Glutamatergic neuron (in vitro differentiated cells): ENCODE measurements at regions not wholly inside any gene's neighbourhood (a gene's known extent, or its start where the extent isn't known, plus 50 kb on each side); places are given as distances from the start of the nearest gene placed in this dataset.

Experiments
- DNase-seq: peaks from one replicate; pipeline ENCODE4 v3.0.0; 2022
- H3K27ac Mint-ChIP-seq: one replicate; pipeline ENCODE4 v1.8.0; 2020; ENCODE audit warnings: mild to moderate bottlenecking, mixed read lengths, inconsistent platforms; ENCODE audit not compliant: unreplicated experiment
- H3K27me3 Mint-ChIP-seq: one replicate; pipeline ENCODE4 v1.8.0; 2020; ENCODE audit warnings: mild to moderate bottlenecking, moderate library complexity, mixed read lengths, inconsistent platforms; ENCODE audit not compliant: unreplicated experiment
- H3K36me3 Mint-ChIP-seq: one replicate; pipeline ENCODE4 v1.8.0; 2020; ENCODE audit warnings: mild to moderate bottlenecking, mixed read lengths, inconsistent platforms; ENCODE audit not compliant: unreplicated experiment
- H3K4me1 Mint-ChIP-seq: one replicate; pipeline ENCODE4 v1.8.0; 2020; ENCODE audit warnings: mild to moderate bottlenecking, low read depth, mixed read lengths, inconsistent platforms; ENCODE audit not compliant: unreplicated experiment
- H3K4me3 Mint-ChIP-seq: one replicate; pipeline ENCODE4 v1.8.0; 2020; ENCODE audit warnings: mild to moderate bottlenecking, mixed read lengths, inconsistent platforms; ENCODE audit not compliant: unreplicated experiment
- H3K9me3 Mint-ChIP-seq: one replicate; pipeline ENCODE4 v1.8.0; 2020; ENCODE audit warnings: mild to moderate bottlenecking, moderate library complexity, mixed read lengths, inconsistent platforms; ENCODE audit not compliant: unreplicated experiment
- CTCF ChIP-seq: fragments of 200-600 bp; sonication (generic); IDR thresholded peaks from one replicate; pipeline ENCODE4 v1.5.0; 2021; ENCODE audit not compliant: partially characterized antibody, unreplicated experiment

- Mint-ChIP-seq H3K27ac (no peak overlapping the region), H3K4me3 (no peak overlapping the region), H3K4me1 (no peaks in the 10 kb centered on the region), H3K9me3 (no peaks in the 10 kb centered on the region), H3K36me3 (peaks cover 4% of the 10 kb centered on the region), H3K27me3 (no peaks in the 10 kb centered on the region)
- no peak for TF ChIP-seq CTCF
- no peak for DNase-seq
Measured at GRCh38 chr7:106606120-106606519, 54.8 kb downstream of the CCDC71L start.

- Mint-ChIP-seq H3K27me3 (no peaks in the 10 kb centered on the region), H3K36me3 (peaks cover under 1% of the 10 kb centered on the region)
- DNase-seq, result no peak
Measured at GRCh38 chr7:106604971-106605370, 56.0 kb downstream of the CCDC71L start.

GRCh38 chr7:106604303-106604924, 56.5 kb downstream of the CCDC71L start:
- no peaks in the 10 kb centered on the region for H3K9me3 Mint-ChIP-seq
- no peak for DNase-seq
- no peak for TF ChIP-seq CTCF
- H3K4me1 Mint-ChIP-seq, result no peaks in the 10 kb centered on the region
- H3K36me3 Mint-ChIP-seq, result no peaks in the 10 kb centered on the region
- no peaks in the 10 kb centered on the region for H3K27me3 Mint-ChIP-seq
- H3K27ac Mint-ChIP-seq, result no peak overlapping the region
- H3K4me3 Mint-ChIP-seq, result no peak overlapping the region

More at GRCh38 chr7:106604971-106605370, 56.0 kb downstream of the CCDC71L start:
- Mint-ChIP-seq H3K4me1 (no peaks in the 10 kb centered on the region), H3K9me3 (no peaks in the 10 kb centered on the region), H3K4me3 (no peak overlapping the region), H3K27ac (no peak overlapping the region)
- TF ChIP-seq CTCF, result no peak

GRCh38 chr7:106603346-106603745, 57.6 kb downstream of the CCDC71L start:
- no peak overlapping the region for H3K27ac Mint-ChIP-seq
- no peaks in the 10 kb centered on the region for H3K4me1 Mint-ChIP-seq
- no peaks in the 10 kb centered on the region for H3K27me3 Mint-ChIP-seq
- H3K4me3 Mint-ChIP-seq, result no peak overlapping the region
- no peaks in the 10 kb centered on the region for H3K36me3 Mint-ChIP-seq
- DNase-seq, result no peak
- peaks cover 2% of the 10 kb centered on the region for H3K9me3 Mint-ChIP-seq
- TF ChIP-seq CTCF, result no peak

- no peak for DNase-seq
- H3K27me3 Mint-ChIP-seq, result no peaks in the 10 kb centered on the region
- no peak overlapping the region for H3K4me3 Mint-ChIP-seq
- no peak for TF ChIP-seq CTCF
- H3K27ac Mint-ChIP-seq, result no peak overlapping the region
- H3K9me3 Mint-ChIP-seq, result peaks cover 2% of the 10 kb centered on the region
- no peaks in the 10 kb centered on the region for H3K4me1 Mint-ChIP-seq
- H3K36me3 Mint-ChIP-seq, result no peaks in the 10 kb centered on the region
Measured at GRCh38 chr7:106602062-106602461, 58.9 kb downstream of the CCDC71L start.
